IMR-90 (cell line): ENCODE measurements at regions not wholly inside any gene's neighbourhood (a gene's known extent, or its start where the extent isn't known, plus 50 kb on each side); places are given as distances from the start of the nearest gene placed in this dataset.

Source experiments
- ATAC-seq: fragments of 200-7000 bp; cut with Tn5 transposase; 2 replicates; pipeline ENCODE4 v1.9.1; 2020; ENCODE audit warnings: low read depth, mild to moderate bottlenecking, moderate library complexity
- BruUV-seq: library from RNA; stranded (reverse); fragments of 400-500 nt; replicated peaks from 2 replicates; lab custom pipeline; 2021; lab: Mats Ljungman, UMichigan
- CTCF ChIA-PET: fragments of 300-600 bp; formaldehyde crosslinking; extraction: SDS; loops from one replicate; lab custom pipeline; 2021; ENCODE audit warnings: antibody characterized with exemption; lab: Yijun Ruan, JAX
- POLR2A ChIA-PET: fragments of 300-600 bp; sonication (Branson Sonifier 250); formaldehyde crosslinking; loops from one replicate; lab custom pipeline; 2022; ENCODE audit warnings: antibody characterized with exemption; ENCODE audit not compliant: unreplicated experiment; lab: Charles Lee
- DNase-seq: peaks from one replicate; pipeline ENCODE4 v3.0.0; 2013
- H2AFZ ChIP-seq: replicated peaks from 2 replicates; pipeline ENCODE3; 2013; ENCODE audit warnings: low read length, mild to moderate bottlenecking; ENCODE audit not compliant: poor library complexity
- H2AK5ac ChIP-seq: 2 replicates; pipeline ENCODE4 v1.6.1; 2013; ENCODE audit warnings: low read depth, low read length, inconsistent platforms
- H2AK9ac ChIP-seq: replicated peaks from 2 replicates; pipeline ENCODE3; 2013; ENCODE audit warnings: mild to moderate bottlenecking, low read depth, low read length, moderate library complexity; ENCODE audit not compliant: poor library complexity
- H2BK120ac ChIP-seq: 2 replicates; pipeline ENCODE4 v1.6.1; 2013; ENCODE audit warnings: low read depth, low read length, inconsistent platforms
- H2BK15ac ChIP-seq: 3 replicates; pipeline ENCODE4 v1.6.1; 2013; ENCODE audit warnings: low read depth, low read length, inconsistent platforms
- H2BK20ac ChIP-seq: 2 replicates; pipeline ENCODE4 v1.6.1; 2013; ENCODE audit warnings: low read depth, mild to moderate bottlenecking, inconsistent platforms, low read length, moderate library complexity
- H2BK5ac ChIP-seq: 2 replicates; pipeline ENCODE4 v1.6.1; 2013; ENCODE audit warnings: mild to moderate bottlenecking, low read depth, low read length, inconsistent platforms; ENCODE audit not compliant: poor library complexity, severe bottlenecking
- H3K14ac ChIP-seq: replicated peaks from 2 replicates; pipeline ENCODE4 v1.6.1; 2013; ENCODE audit warnings: low read depth, low read length, inconsistent platforms
- H3K18ac ChIP-seq: 2 replicates; pipeline ENCODE4 v1.6.1; 2013; ENCODE audit warnings: low read depth, low read length, control low read depth
- H3K23ac ChIP-seq: 2 replicates; pipeline ENCODE4 v1.6.1; 2013; ENCODE audit warnings: low read depth, low read length, inconsistent platforms
- H3K27ac ChIP-seq: 2 replicates; pipeline ENCODE4 v1.5.1; 2013; ENCODE audit warnings: mild to moderate bottlenecking, control low read depth, low read length; ENCODE audit not compliant: insufficient read depth
- H3K27me3 ChIP-seq: 2 replicates; pipeline ENCODE4 v1.6.1; 2013; ENCODE audit warnings: low read length; ENCODE audit not compliant: control insufficient read depth, insufficient read depth
- H3K36me3 ChIP-seq: 2 replicates; pipeline ENCODE4 v1.6.1; 2013; ENCODE audit warnings: low read length, mixed read lengths; ENCODE audit not compliant: control insufficient read depth, insufficient read depth
- H3K4ac ChIP-seq: 2 replicates; pipeline ENCODE4 v1.6.1; 2013; ENCODE audit warnings: low read depth, low read length, inconsistent platforms
- H3K4me1 ChIP-seq: 2 replicates; pipeline ENCODE4 v1.6.1; 2013; ENCODE audit warnings: low read length, mixed read lengths; ENCODE audit not compliant: control insufficient read depth, insufficient read depth
- H3K4me2 ChIP-seq: 2 replicates; pipeline ENCODE4 v1.6.1; 2013; ENCODE audit warnings: low read depth, mild to moderate bottlenecking, control low read depth, low read length, moderate library complexity
- H3K4me3 ChIP-seq: 2 replicates; pipeline ENCODE4 v1.5.1; 2013; ENCODE audit warnings: low read depth, mild to moderate bottlenecking, control low read depth, low read length, moderate library complexity; ENCODE audit not compliant: insufficient read depth
- H3K56ac ChIP-seq: 2 replicates; pipeline ENCODE4 v1.6.1; 2013; ENCODE audit warnings: low read length, inconsistent platforms; ENCODE audit not compliant: insufficient read depth; ENCODE audit errors: extremely low read depth
- H3K79me1 ChIP-seq, 2 experiments: 2 replicates each; pipeline ENCODE4 v1.6.1; 2013; ENCODE audit warnings: low read length in 2 of 2, inconsistent platforms in 1 of 2, low read depth in 1 of 2
- H3K9ac ChIP-seq: 2 replicates; pipeline ENCODE4 v1.6.1; 2013; ENCODE audit warnings: low read depth, low read length, control low read depth
- H3K9me1 ChIP-seq: 2 replicates; pipeline ENCODE4 v1.6.1; 2013; ENCODE audit warnings: low read length, inconsistent platforms; ENCODE audit not compliant: insufficient read depth
- H3K9me3 ChIP-seq: 2 replicates; pipeline ENCODE4 v1.6.1; 2013; ENCODE audit warnings: low read length; ENCODE audit not compliant: control insufficient read depth, insufficient read depth
- H4K20me1 ChIP-seq: 2 replicates; pipeline ENCODE4 v1.6.1; 2013; ENCODE audit warnings: low read length, inconsistent platforms; ENCODE audit not compliant: insufficient read depth
- H4K5ac ChIP-seq: 2 replicates; pipeline ENCODE4 v1.6.1; 2013; ENCODE audit warnings: mild to moderate bottlenecking, low read depth, low read length, control low read depth
- H4K8ac ChIP-seq, 2 experiments: 2 replicates each; pipeline ENCODE4 v1.6.1; 2013; ENCODE audit warnings: low read depth in 2 of 2, low read length in 2 of 2, control low read depth in 1 of 2, inconsistent platforms in 1 of 2
- H4K91ac ChIP-seq: 2 replicates; pipeline ENCODE4 v1.6.1; 2013; ENCODE audit warnings: low read depth, low read length, inconsistent platforms; ENCODE audit not compliant: insufficient read depth
- BHLHE40 ChIP-seq: fragments of 150-350 bp; IDR thresholded peaks from 2 replicates; pipeline ENCODE4 v1.6.1; 2016; ENCODE audit warnings: mild to moderate bottlenecking, low read depth, low read length
- CEBPB ChIP-seq: IDR thresholded peaks from 2 replicates; pipeline ENCODE4 v1.6.1; 2012; ENCODE audit warnings: low read depth, low read length, improper control_type of control experiment
- CHD1 ChIP-seq: IDR thresholded peaks from 2 replicates; pipeline ENCODE4 v1.6.1; 2012; ENCODE audit warnings: low read depth, low read length, improper control_type of control experiment
- ELK1 ChIP-seq: fragments of 150-350 bp; IDR thresholded peaks from 2 replicates; pipeline ENCODE4 v1.6.1; 2016; ENCODE audit warnings: low read depth, mild to moderate bottlenecking, low read length, moderate library complexity, borderline replicate concordance
- FOS ChIP-seq: fragments of 150-350 bp; IDR thresholded peaks from 2 replicates; pipeline ENCODE4 v1.6.1; 2016; ENCODE audit warnings: low read depth, low read length
- MAFK ChIP-seq: IDR thresholded peaks from 2 replicates; pipeline ENCODE4 v1.6.1; 2012; ENCODE audit warnings: low read depth, low read length, improper control_type of control experiment
- MAZ ChIP-seq: IDR thresholded peaks from 2 replicates; pipeline ENCODE4 v1.6.1; 2012; ENCODE audit warnings: low read depth, mild to moderate bottlenecking, low read length, improper control_type of control experiment, moderate library complexity, borderline replicate concordance
- MXI1 ChIP-seq: IDR thresholded peaks from 2 replicates; pipeline ENCODE4 v1.6.1; 2012; ENCODE audit warnings: low read depth, mild to moderate bottlenecking, low read length, moderate library complexity, borderline replicate concordance
- NFE2L2 ChIP-seq: fragments of 150-350 bp; IDR thresholded peaks from 2 replicates; pipeline ENCODE4 v1.6.1; 2016; ENCODE audit warnings: low read depth, mild to moderate bottlenecking, low read length
- POLR2A ChIP-seq: IDR thresholded peaks from 2 replicates; pipeline ENCODE4 v1.6.1; 2012; ENCODE audit warnings: mild to moderate bottlenecking, low read depth, low read length
- RAD21 ChIP-seq: IDR thresholded peaks from 2 replicates; pipeline ENCODE4 v1.6.1; 2012; ENCODE audit warnings: low read length, improper control_type of control experiment
- RCOR1 ChIP-seq: IDR thresholded peaks from 2 replicates; pipeline ENCODE4 v1.6.1; 2012; ENCODE audit warnings: mild to moderate bottlenecking, low read length, improper control_type of control experiment; ENCODE audit not compliant: insufficient replicate concordance
- RFX5 ChIP-seq: IDR thresholded peaks from 2 replicates; pipeline ENCODE4 v1.8.0; 2012; ENCODE audit warnings: low read depth, mild to moderate bottlenecking, low read length, moderate library complexity
- SMC3 ChIP-seq: fragments of 150-350 bp; IDR thresholded peaks from 2 replicates; pipeline ENCODE4 v1.6.1; 2016; ENCODE audit warnings: low read depth, mild to moderate bottlenecking, antibody characterized with exemption, low read length, moderate library complexity
- WGBS, 2 experiments: methylation state at CpG; one replicate each; pipeline versions ENCODE4 v1.1.5 to v1.1.7; 2013; ENCODE audit warnings: missing lambda C conversion rate in 2 of 2; ENCODE audit not compliant: insufficient read length in 1 of 2; ENCODE audit errors: extremely low coverage in 2 of 2; 5-methylcytosine and 5-hydroxymethylcytosine counted together
- dilution Hi-C: fragments of 300-500 bp; cut with HindIII; formaldehyde crosslinking; loops from one replicate; pipeline ENCODE4 v1.14.3; 2018; ENCODE audit warnings: low sequenced_read_pairs; ENCODE audit not compliant: unreplicated experiment
- in situ Hi-C: fragments of 300-500 bp; cut with MboI; formaldehyde crosslinking; loops from 3 replicates; pipeline ENCODE4 v1.14.3; 2019; ENCODE audit warnings: low sequenced_read_pairs, inconsistent platforms, mixed read lengths
- intact Hi-C: fragments of 100-400 bp; cut with micrococcal nuclease; formaldehyde crosslinking; loops from 2 replicates; pipeline ENCODE4 v1.10.0; 2022
- TF ChIP-seq, protein P1 (sequence below): conservative IDR thresholded peaks from 2 replicates; pipeline ENCODE4 v1.5.1; 2012; ENCODE audit warnings: mild to moderate bottlenecking, low read depth, low read length, improper control_type of control experiment
- TF ChIP-seq, protein P2 (sequence below): fragments of 150-350 bp; IDR thresholded peaks from 2 replicates; pipeline ENCODE4 v1.6.1; 2017; ENCODE audit warnings: mild to moderate bottlenecking, antibody characterized with exemption, low read length, low read depth

- no peak overlapping the region for H3K4ac ChIP-seq
- WGBS, 2 experiments: 83% methylated on average over 1 of the region's 2 CpGs; no CpG with 5 or more reads in 1 of the 2 experiments
- no peak overlapping the region for H2BK120ac ChIP-seq
- H4K8ac ChIP-seq: no peak overlapping the region
- no TSS peak for BruUV-seq
- no peaks in the 10 kb centered on the region for H3K9me1 ChIP-seq
- no peak overlapping the region for H3K4me2 ChIP-seq
- DNase-seq (no peak), ATAC-seq (peak; percentile 24; the same call in 1 of the 2 replicates)
- H3K9me3 ChIP-seq: no peaks in the 10 kb centered on the region
- in situ Hi-C loops (no loop called here), intact Hi-C loops (no loop called here), dilution Hi-C loops (no loop called here)
- CTCF ChIA-PET: no interaction called here
- no peak overlapping the region for H2BK15ac ChIP-seq
- H4K20me1 ChIP-seq: no peaks in the 10 kb centered on the region
- no peaks in the 10 kb centered on the region for H3K27me3 ChIP-seq
- H2BK20ac ChIP-seq: no peak overlapping the region
- H3K79me1 ChIP-seq: no peaks in the 10 kb centered on the region
- no peak overlapping the region for H3K23ac ChIP-seq
- H3K9ac ChIP-seq: no peak overlapping the region
- H2AFZ ChIP-seq: no peak overlapping the region
- no peak overlapping the region for H3K56ac ChIP-seq
- no peak overlapping the region for H4K91ac ChIP-seq
- no peak overlapping the region for H3K18ac ChIP-seq
- H3K4me3 ChIP-seq: no peak overlapping the region
- H3K14ac ChIP-seq: no peak overlapping the region
- TF ChIP-seq MAZ: no peak
- no peak for TF ChIP-seq NFE2L2
- TF ChIP-seq, protein P1, sequence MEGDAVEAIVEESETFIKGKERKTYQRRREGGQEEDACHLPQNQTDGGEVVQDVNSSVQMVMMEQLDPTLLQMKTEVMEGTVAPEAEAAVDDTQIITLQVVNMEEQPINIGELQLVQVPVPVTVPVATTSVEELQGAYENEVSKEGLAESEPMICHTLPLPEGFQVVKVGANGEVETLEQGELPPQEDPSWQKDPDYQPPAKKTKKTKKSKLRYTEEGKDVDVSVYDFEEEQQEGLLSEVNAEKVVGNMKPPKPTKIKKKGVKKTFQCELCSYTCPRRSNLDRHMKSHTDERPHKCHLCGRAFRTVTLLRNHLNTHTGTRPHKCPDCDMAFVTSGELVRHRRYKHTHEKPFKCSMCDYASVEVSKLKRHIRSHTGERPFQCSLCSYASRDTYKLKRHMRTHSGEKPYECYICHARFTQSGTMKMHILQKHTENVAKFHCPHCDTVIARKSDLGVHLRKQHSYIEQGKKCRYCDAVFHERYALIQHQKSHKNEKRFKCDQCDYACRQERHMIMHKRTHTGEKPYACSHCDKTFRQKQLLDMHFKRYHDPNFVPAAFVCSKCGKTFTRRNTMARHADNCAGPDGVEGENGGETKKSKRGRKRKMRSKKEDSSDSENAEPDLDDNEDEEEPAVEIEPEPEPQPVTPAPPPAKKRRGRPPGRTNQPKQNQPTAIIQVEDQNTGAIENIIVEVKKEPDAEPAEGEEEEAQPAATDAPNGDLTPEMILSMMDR: no peak
- TF ChIP-seq, protein P2, sequence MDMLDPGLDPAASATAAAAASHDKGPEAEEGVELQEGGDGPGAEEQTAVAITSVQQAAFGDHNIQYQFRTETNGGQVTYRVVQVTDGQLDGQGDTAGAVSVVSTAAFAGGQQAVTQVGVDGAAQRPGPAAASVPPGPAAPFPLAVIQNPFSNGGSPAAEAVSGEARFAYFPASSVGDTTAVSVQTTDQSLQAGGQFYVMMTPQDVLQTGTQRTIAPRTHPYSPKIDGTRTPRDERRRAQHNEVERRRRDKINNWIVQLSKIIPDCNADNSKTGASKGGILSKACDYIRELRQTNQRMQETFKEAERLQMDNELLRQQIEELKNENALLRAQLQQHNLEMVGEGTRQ: no peak
- no peak for TF ChIP-seq SMC3
- TF ChIP-seq MXI1: no peak
- no peak for TF ChIP-seq POLR2A
- TF ChIP-seq CHD1: no peak
- no peak for TF ChIP-seq FOS
- no peak for TF ChIP-seq BHLHE40
- TF ChIP-seq RFX5: no peak
- TF ChIP-seq RAD21: no peak
- no peak for TF ChIP-seq ELK1
- no peak for TF ChIP-seq MAFK
- no peak for TF ChIP-seq RCOR1
- no peak for TF ChIP-seq CEBPB
- H2AK5ac ChIP-seq: no peak overlapping the region
- no peak overlapping the region for H2BK5ac ChIP-seq
- no peak overlapping the region for H3K27ac ChIP-seq
- H4K5ac ChIP-seq: no peak overlapping the region
- H3K4me1 ChIP-seq: peaks cover 3% of the 10 kb centered on the region
- no peaks in the 10 kb centered on the region for H3K36me3 ChIP-seq
- H2AK9ac ChIP-seq: no peak overlapping the region
- POLR2A ChIA-PET: no interaction called here
Measured at GRCh38 chr12:68468036-68468435, 135.9 kb upstream of the MDM1 start.
